ENCODE measurements at regions not wholly inside any gene's neighbourhood (a gene's known extent, or its start where the extent isn't known, plus 50 kb on each side); places are given as distances from the start of the nearest gene placed in this dataset.

GRCh38 chr16:74213372-74213771 lies 83.2 kb upstream of the PSMD7 start:
- no peak overlapping the region for H2AK5ac ChIP-seq (ENCODE audit: low read depth, low read length)
- H3K27ac ChIP-seq (ENCODE audit: low read depth, low read length) = no peak overlapping the region
- no peak overlapping the region for H2BK120ac ChIP-seq (replicated peaks; ENCODE audit: low read depth, low read length)
- H4K8ac ChIP-seq (ENCODE audit: extremely low read depth, insufficient read depth, low read length) = no peak overlapping the region
- H3K79me1 ChIP-seq (ENCODE audit: low read depth, low read length) = no peaks in the 10 kb centered on the region
- H2BK20ac ChIP-seq (ENCODE audit: low read length) = no peak overlapping the region
- H4K91ac ChIP-seq (replicated peaks; ENCODE audit: insufficient read length, low read length) = no peak overlapping the region
- no peaks in the 10 kb centered on the region for H3K4me1 ChIP-seq (replicated peaks in 1 of 4; ENCODE audit: control insufficient read depth in 3 of 4, insufficient read depth in 4 of 4, low read length in 3 of 4)
- no peak overlapping the region for H3K4me2 ChIP-seq (ENCODE audit: insufficient read depth in 1 of 2, low read depth in 2 of 2, low read length in 2 of 2)
- H2BK5ac ChIP-seq (ENCODE audit: low read depth, low read length) = no peak overlapping the region
- no peaks in the 10 kb centered on the region for H3K9me3 ChIP-seq (ENCODE audit: insufficient read depth in 2 of 2, low read depth in 1 of 2, low read length in 1 of 2)
- 87% methylated on average over 3 of the region's 3 CpGs; no CpG with 5 or more reads in 1 of the 2 experiments for WGBS, 2 experiments (ENCODE audit: extremely low coverage in 1 of 2, insufficient coverage in 1 of 2, insufficient read length in 1 of 2, insufficient replicate concordance in 2 of 2, low coverage in 1 of 2, low lambda C conversion rate in 2 of 2, missing lambda C conversion rate in 1 of 2)
- no peak overlapping the region for H3K4me3 ChIP-seq (ENCODE audit: extremely low read depth in 1 of 4, insufficient read depth in 2 of 4, low read depth in 3 of 4, low read length in 4 of 4)
- H3K23ac ChIP-seq (ENCODE audit: insufficient read length) = no peak overlapping the region
- no peaks in the 10 kb centered on the region for H3K79me2 ChIP-seq (ENCODE audit: control insufficient read depth in 1 of 2, insufficient read depth in 2 of 2, low read length in 2 of 2)
- CTCF ChIA-PET (ENCODE audit: partially characterized antibody) = interaction anchor here (0.8 to 3.4 kb wide), 2 partner anchors 13 to 367 kb away, joined by 4 to 12 read pairs; no protein-coding TSS in a partner anchor
- no peaks in the 10 kb centered on the region for H3K27me3 ChIP-seq (replicated peaks in 1 of 4; ENCODE audit: control insufficient read depth in 3 of 4, extremely low read depth in 1 of 4, insufficient read depth in 3 of 4, low read length in 3 of 4)
- DNase-seq (ENCODE audit: low read depth in 1 of 2, low spot score in 2 of 2) (no peak), FAIRE-seq (no peak)
- no peaks in the 10 kb centered on the region; the same call in 1 of the 2 replicates for H3K23me2 ChIP-seq (ENCODE audit: low read depth, low read length)
- no peaks in the 10 kb centered on the region for H3K36me3 ChIP-seq (ENCODE audit: control insufficient read depth in 2 of 4, insufficient read depth in 4 of 4, low read length in 3 of 4)
- no peak overlapping the region for H3K4ac ChIP-seq (replicated peaks; ENCODE audit: insufficient read length, low read depth, low read length)
- no peaks in the 10 kb centered on the region for H4K20me1 ChIP-seq (replicated peaks in 1 of 2; ENCODE audit: control insufficient read depth in 1 of 2, insufficient read depth in 2 of 2, low read length in 2 of 2)
- 0 out of 2 replicates have a peak overlapping the region, but pooled peaks have one; percentile 21 for H2AFZ ChIP-seq (ENCODE audit: low read length)
- no peak overlapping the region for H2BK15ac ChIP-seq (ENCODE audit: low read length)
- POLR2A ChIA-PET (ENCODE audit: partially characterized antibody) = no interaction called here
- no peak overlapping the region for H4K5ac ChIP-seq (ENCODE audit: insufficient read length, low read depth, low read length)
- no peak overlapping the region for H3K14ac ChIP-seq (ENCODE audit: insufficient read length)
- no peak overlapping the region for H2BK12ac ChIP-seq (ENCODE audit: low read depth, low read length)
- no peak overlapping the region for H3K56ac ChIP-seq (replicated peaks; ENCODE audit: insufficient read length, low read depth, low read length)
- H3K9ac ChIP-seq (replicated peaks in 1 of 4; ENCODE audit: extremely low read depth in 1 of 4, low read depth in 3 of 4, low read length in 3 of 4) = no peak overlapping the region
- H3K18ac ChIP-seq (ENCODE audit: extremely low read depth, low read length) = no peak overlapping the region
- TF ChIP-seq PHF8 (conservative IDR thresholded peaks at IDR 0.05; ENCODE audit: low read depth, low read length) (no peak), E2F6 (IDR thresholded peaks at IDR 0.05) (no peak), TAF7 (optimal IDR thresholded peaks at IDR 0.05; ENCODE audit: borderline replicate concordance, low read depth, low read length) (no peak), POU5F1 (IDR thresholded peaks at IDR 0.05; ENCODE audit: low read depth, low read length) (no peak), SIRT6 (IDR thresholded peaks at IDR 0.05; ENCODE audit: low read length) (no peak), HDAC6 (IDR thresholded peaks at IDR 0.05; ENCODE audit: low read depth, low read length) (no peak), SP2 (IDR thresholded peaks at IDR 0.05; ENCODE audit: low read length) (no peak), KDM1A (IDR thresholded peaks at IDR 0.05; ENCODE audit: borderline replicate concordance, low read length) (no peak), ATF3 (IDR thresholded peaks at IDR 0.05; ENCODE audit: insufficient read depth, low read depth, low read length) (no peak), RNF2 (IDR thresholded peaks at IDR 0.05; ENCODE audit: borderline replicate concordance, low read depth, low read length, missing control alignments, poor library complexity, severe bottlenecking) (no peak), SIN3A (conservative IDR thresholded peaks at IDR 0.05 in 1 of 2, IDR thresholded peaks at IDR 0.05 in 1 of 2; ENCODE audit: low read depth in 1 of 2, low read length in 2 of 2) (no peak), POLR2A (IDR thresholded peaks at IDR 0.05; ENCODE audit: control extremely low read depth in 1 of 2, low read depth in 2 of 2, low read length in 2 of 2) (no peak), SIX5 (IDR thresholded peaks at IDR 0.05; ENCODE audit: low read depth, low read length) (no peak)

Measured in H1 (cell line).